ENCODE measurements at regions not wholly inside any gene's neighbourhood (a gene's known extent, or its start where the extent isn't known, plus 50 kb on each side); places are given as distances from the start of the nearest gene placed in this dataset.
"Not testable (repeated sequence)": the region's sequence is repeated elsewhere in the genome, so short reads cannot be mapped to it uniquely, and the experiment has no call there.

DNA sequence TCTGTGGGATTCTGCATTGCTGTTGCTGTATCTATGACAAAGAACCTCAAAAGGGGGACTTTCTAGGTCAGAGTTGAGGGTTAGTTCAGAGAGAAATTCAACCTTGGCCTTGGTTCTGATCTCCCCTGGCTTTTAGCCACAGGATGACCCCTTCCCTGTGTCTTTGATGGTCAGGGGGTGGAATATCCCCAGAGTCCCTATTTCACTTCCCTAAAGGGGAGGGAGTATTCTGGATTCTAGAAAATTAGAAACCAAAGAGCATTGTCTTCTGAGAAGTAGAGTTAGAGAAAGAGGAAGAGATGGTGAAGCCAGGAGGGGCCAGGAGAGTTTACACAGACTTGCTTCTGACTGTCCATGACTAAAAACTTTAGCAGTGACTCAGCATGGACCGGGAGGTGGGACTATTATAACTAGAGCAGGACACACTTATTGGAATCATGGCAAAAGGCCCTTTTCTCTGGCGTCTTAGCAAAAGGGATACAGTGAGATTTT lies 56.2 kb upstream of the LPAR1 start:
- peak; percentile 46 for DNase-seq (ENCODE audit: low read depth, low spot score)

DNA sequence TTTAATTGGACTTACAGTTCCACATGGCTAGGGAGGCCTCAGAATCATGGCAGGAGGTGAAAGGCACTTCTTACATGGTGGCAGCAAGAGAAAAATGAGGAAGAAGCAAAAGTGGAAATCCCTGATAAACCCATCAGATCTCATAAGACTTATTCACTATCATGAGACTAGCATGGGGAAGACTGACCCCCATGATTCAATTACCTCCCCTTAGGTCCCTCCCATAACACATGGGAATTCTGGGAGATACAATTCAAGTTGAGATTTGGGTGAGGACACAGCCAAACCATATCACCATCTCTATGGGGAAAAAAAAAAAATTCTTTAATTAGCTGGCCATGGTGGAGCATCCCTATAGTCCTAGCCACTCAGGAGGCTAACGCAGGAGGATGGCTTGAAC lies 53.9 kb upstream of the LPAR1 start:
- not testable (repeated sequence) for DNase-seq (ENCODE audit: low read depth, low spot score)
